ENCODE measurements at regions not wholly inside any gene's neighbourhood (a gene's known extent, or its start where the extent isn't known, plus 50 kb on each side); places are given as distances from the start of the nearest gene placed in this dataset.

DNA sequence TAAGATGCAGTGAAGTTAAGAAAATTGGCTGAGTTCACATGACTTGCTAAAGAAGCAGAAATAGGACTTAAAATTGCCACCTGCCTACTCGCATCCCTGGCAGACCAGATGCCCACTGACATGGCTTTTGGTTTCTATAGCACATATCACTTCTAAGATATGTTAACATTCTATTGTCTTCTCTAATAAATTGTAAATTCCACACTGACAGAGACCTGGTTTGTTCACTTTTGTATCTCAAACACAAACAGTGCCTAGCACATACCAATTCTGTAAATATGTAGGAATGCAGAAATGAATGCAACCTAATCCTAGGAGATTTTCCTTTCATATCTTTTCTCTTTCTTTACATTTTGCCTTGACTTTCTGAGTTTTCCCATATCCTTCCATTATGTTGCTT is 1047.6 kb downstream of the AACS start:
- TF ChIP-seq POLR2A (IDR thresholded peaks at IDR 0.05; ENCODE audit: low read depth, low read length), result no peak
- no peak for TF ChIP-seq CTCF (IDR thresholded peaks at IDR 0.05; ENCODE audit: extremely low read depth in 1 of 2, insufficient read depth in 1 of 2, low read depth in 1 of 2, low read length in 2 of 2)
- no peak for TF ChIP-seq POLR2AphosphoS5 (IDR thresholded peaks at IDR 0.05; ENCODE audit: insufficient read depth, low read depth, low read length)
- no peak for TF ChIP-seq EZH2 (IDR thresholded peaks at IDR 0.05; ENCODE audit: borderline replicate concordance, low read depth, low read length, severe bottlenecking)
- TF ChIP-seq MAX (IDR thresholded peaks at IDR 0.05; ENCODE audit: insufficient read depth, insufficient read length), result no peak
- no peak for TF ChIP-seq JUN (IDR thresholded peaks at IDR 0.05; ENCODE audit: borderline replicate concordance, insufficient read depth, insufficient read length, low read depth)

All from endothelial cell of umbilical vein (primary cell).